Muscle of leg (tissue), 3 donors: ENCODE measurements at regions not wholly inside any gene's neighbourhood (a gene's known extent, or its start where the extent isn't known, plus 50 kb on each side); places are given as distances from the start of the nearest gene placed in this dataset.
A peak's percentile ranks its signal among the peaks of the same experiment; 100 is the strongest.

ENCODE experiments used
- DNase-seq: peaks from one replicate; pipeline ENCODE4 v3.0.0; 2013
- H3K27ac ChIP-seq: one replicate; pipeline ENCODE4 v1.5.1; 2013; ENCODE audit warnings: mild to moderate bottlenecking, low read length, control low read depth
- H3K27me3 ChIP-seq: one replicate; pipeline ENCODE4 v1.6.1; 2013; ENCODE audit warnings: low read length; ENCODE audit not compliant: control insufficient read depth, insufficient read depth
- H3K36me3 ChIP-seq: one replicate; pipeline ENCODE4 v1.6.1; 2013; ENCODE audit warnings: low read length; ENCODE audit not compliant: control insufficient read depth, insufficient read depth
- H3K4me1 ChIP-seq: one replicate; pipeline ENCODE4 v1.6.1; 2013; ENCODE audit warnings: low read length; ENCODE audit not compliant: control insufficient read depth, insufficient read depth
- H3K4me3 ChIP-seq: one replicate; pipeline ENCODE4 v1.5.1; 2013; ENCODE audit warnings: low read length, control low read depth
- H3K9me3 ChIP-seq: replicated peaks from 2 replicates; pipeline ENCODE4 v1.6.1; 2013; ENCODE audit warnings: low read depth, low read length; ENCODE audit not compliant: control insufficient read depth
- WGBS: methylation state at CpG from one replicate; pipeline ENCODE4 v1.1.5; 2013; ENCODE audit warnings: missing lambda C conversion rate; ENCODE audit not compliant: insufficient coverage; 5-methylcytosine and 5-hydroxymethylcytosine counted together

DNA sequence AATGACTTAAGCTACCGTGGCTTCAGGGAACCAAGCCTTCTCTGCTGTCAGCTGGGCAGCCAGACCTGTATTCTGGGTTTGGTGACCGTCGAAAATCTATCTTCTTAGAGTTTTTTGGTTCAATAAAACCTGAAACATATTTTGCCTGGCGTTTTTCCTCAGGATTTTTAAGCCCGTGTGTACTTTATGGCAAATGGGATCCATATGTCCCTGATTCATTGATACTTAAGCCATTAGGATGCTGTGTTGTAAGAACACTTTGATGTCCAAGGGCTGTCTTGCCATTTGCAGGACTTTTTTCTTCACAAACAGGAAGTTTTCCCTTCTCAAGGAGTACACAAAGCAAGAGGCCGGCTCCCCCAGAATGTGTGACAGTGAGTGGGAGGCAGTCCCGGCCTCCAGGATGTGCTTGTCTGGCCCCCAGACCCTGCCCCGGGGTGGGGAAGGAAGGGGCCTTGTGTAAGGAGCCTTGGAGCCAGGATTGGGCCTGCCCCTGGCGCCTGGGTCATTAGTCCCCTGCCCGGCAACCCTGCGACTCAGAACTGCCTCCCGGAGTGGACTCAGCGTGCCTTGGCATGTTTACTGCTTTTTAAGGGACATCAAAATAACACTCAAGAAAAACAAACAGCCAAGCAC lies 83.4 kb upstream of the SMIM23 start:
- 55% methylated on average over 10 of the region's 13 CpGs for WGBS

GRCh38 chr5:171703146-171703545 lies 82.5 kb upstream of the SMIM23 start:
- WGBS: 90% methylated on average over 6 of the region's 11 CpGs
- no peak for DNase-seq

More for the DNA sequence above, 83.4 kb upstream of the SMIM23 start:
- peak overlapping the region; percentile 68 for H3K27ac ChIP-seq
- DNase-seq: peak; percentile 68
- H3K9me3 ChIP-seq: no peaks in the 10 kb centered on the region
- peaks cover 2% of the 10 kb centered on the region for H3K27me3 ChIP-seq
- H3K4me3 ChIP-seq: no peak overlapping the region
- H3K36me3 ChIP-seq: no peaks in the 10 kb centered on the region
- peaks cover 27% of the 10 kb centered on the region for H3K4me1 ChIP-seq

DNA sequence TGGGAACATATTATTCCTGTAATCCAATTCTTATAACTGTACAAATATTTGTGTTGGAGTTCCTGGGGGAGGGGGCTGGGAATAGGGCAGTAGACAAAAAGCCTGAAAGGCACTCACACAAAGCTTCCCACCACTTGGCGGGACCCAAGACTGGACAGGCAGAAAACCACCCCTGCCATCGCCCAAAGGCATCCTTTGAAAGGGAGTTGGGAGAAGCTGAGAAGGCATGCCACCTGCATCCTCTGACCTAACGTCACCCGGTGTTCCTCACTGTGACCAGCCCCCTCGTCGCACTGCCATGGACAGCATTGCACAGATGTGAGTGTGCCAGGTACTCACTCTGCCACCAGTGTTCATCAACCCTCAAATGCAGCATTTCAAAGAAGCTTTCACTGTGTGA lies 80.6 kb upstream of the SMIM23 start:
- WGBS: 90% methylated on average over 4 of the region's 6 CpGs
- no peak for DNase-seq
- Histone ChIP-seq H3K36me3 (no peaks in the 10 kb centered on the region), H3K27me3 (peaks cover 2% of the 10 kb centered on the region), H3K27ac (no peak overlapping the region), H3K9me3 (no peaks in the 10 kb centered on the region), H3K4me3 (no peak overlapping the region), H3K4me1 (peaks cover 19% of the 10 kb centered on the region)

More at GRCh38 chr5:171703146-171703545, 82.5 kb upstream of the SMIM23 start:
- H3K4me1 ChIP-seq: peaks cover 27% of the 10 kb centered on the region
- no peak overlapping the region for H3K4me3 ChIP-seq
- H3K36me3 ChIP-seq: no peaks in the 10 kb centered on the region
- no peaks in the 10 kb centered on the region for H3K9me3 ChIP-seq
- H3K27me3 ChIP-seq: peaks cover 2% of the 10 kb centered on the region
- no peak overlapping the region for H3K27ac ChIP-seq

DNA sequence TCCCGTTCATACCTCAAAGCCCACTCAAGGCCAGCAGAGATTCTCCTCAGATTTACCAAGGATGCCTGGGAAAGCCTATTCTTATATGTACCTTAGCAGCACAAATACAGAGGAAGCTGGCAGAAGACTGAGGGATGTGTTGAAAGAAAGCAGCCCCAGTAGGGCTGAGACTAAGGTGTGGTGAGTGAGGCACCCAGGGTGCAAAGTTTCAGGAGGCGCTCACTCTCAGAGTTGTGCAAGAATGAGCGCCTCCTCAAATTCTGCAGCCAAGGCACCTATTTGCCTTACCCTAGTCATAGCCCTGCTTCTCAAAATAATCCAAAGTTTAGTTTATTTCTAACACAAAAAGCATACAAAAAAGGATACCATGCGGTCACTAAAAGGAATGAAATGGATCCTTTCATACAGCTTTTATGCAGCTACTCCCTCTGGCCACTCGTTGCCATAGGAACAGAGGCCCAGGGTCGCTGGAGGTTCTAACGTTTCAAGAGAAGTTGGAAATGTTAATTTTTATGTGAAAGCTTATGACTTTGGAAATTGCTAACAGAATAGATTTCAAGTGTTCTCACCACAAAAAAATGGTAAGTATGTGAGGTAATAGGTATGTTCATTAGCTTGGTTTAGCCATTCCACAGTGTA lies 79.7 kb upstream of the SMIM23 start:
- Histone ChIP-seq H3K9me3 (no peaks in the 10 kb centered on the region), H3K27me3 (peaks cover 2% of the 10 kb centered on the region), H3K4me3 (no peak overlapping the region), H3K36me3 (no peaks in the 10 kb centered on the region), H3K27ac (no peak overlapping the region), H3K4me1 (peaks cover 13% of the 10 kb centered on the region)
- DNase-seq: no peak
- 100% methylated on average over 1 of the region's 7 CpGs for WGBS

GRCh38 chr5:171706736-171707441 lies 78.7 kb upstream of the SMIM23 start:
- H3K4me3 ChIP-seq: no peak overlapping the region
- DNase-seq: no peak
- H3K27ac ChIP-seq: no peak overlapping the region
- 100% methylated on average over 1 of the region's 2 CpGs for WGBS
- no peaks in the 10 kb centered on the region for H3K36me3 ChIP-seq
- H3K9me3 ChIP-seq: no peaks in the 10 kb centered on the region
- peaks cover 2% of the 10 kb centered on the region for H3K27me3 ChIP-seq
- peaks cover 5% of the 10 kb centered on the region for H3K4me1 ChIP-seq

GRCh38 chr5:171707442-171707792 lies 78.2 kb upstream of the SMIM23 start:
- no peak for DNase-seq
- Histone ChIP-seq H3K4me3 (no peak overlapping the region), H3K27me3 (peaks cover 2% of the 10 kb centered on the region), H3K27ac (no peak overlapping the region), H3K36me3 (no peaks in the 10 kb centered on the region), H3K9me3 (no peaks in the 10 kb centered on the region), H3K4me1 (peaks cover 3% of the 10 kb centered on the region)
- 80% methylated on average over 1 of the region's 1 CpG for WGBS

GRCh38 chr5:171709930-171710329 lies 75.7 kb upstream of the SMIM23 start:
- Histone ChIP-seq H3K27me3 (no peaks in the 10 kb centered on the region), H3K36me3 (no peaks in the 10 kb centered on the region), H3K4me1 (no peaks in the 10 kb centered on the region), H3K9me3 (no peaks in the 10 kb centered on the region), H3K27ac (no peak overlapping the region), H3K4me3 (no peak overlapping the region)
- WGBS: 69% methylated on average over 2 of the region's 5 CpGs
- no peak for DNase-seq

DNA sequence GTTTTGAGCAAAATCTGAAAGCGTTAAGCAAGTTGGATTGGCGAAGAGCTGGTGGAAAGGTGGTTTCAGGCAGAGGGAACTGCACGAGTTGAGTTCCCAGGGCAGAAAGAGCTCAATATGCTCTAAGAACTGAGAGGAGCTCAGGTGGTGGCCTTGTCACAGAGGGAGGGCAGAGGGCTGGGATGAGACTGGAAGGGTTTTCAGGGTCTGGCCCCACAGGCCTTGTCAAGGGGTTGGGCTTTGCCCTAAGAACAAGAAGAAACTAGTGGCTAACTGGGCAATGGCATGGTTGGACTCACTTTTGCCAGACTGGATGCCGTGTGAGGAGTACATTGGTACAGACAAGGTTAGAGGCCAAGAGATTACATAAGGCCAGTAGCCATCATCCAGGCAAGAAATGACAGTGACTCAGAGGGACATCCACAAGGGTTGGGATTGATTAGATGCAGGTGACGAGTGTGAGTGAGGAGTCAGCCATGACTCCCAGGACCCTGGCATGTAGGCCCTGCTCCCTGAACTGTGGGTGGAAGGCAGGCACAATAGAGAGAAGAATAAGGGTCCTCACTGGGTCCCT lies 75.1 kb upstream of the SMIM23 start:
- Histone ChIP-seq H3K27ac (no peak overlapping the region), H3K36me3 (no peaks in the 10 kb centered on the region), H3K4me3 (no peak overlapping the region), H3K27me3 (no peaks in the 10 kb centered on the region), H3K9me3 (no peaks in the 10 kb centered on the region), H3K4me1 (no peaks in the 10 kb centered on the region)
- DNase-seq: no peak
- WGBS: 83% methylated on average over 5 of the region's 5 CpGs

- Histone ChIP-seq H3K27me3 (no peaks in the 10 kb centered on the region), H3K36me3 (no peaks in the 10 kb centered on the region), H3K9me3 (no peaks in the 10 kb centered on the region), H3K27ac (no peak overlapping the region), H3K4me3 (no peak overlapping the region), H3K4me1 (no peaks in the 10 kb centered on the region)
- 88% methylated on average over 4 of the region's 6 CpGs for WGBS
- DNase-seq: no peak
These were observed 74.0 kb upstream of the SMIM23 start for GRCh38 chr5:171711571-171711970.

DNA sequence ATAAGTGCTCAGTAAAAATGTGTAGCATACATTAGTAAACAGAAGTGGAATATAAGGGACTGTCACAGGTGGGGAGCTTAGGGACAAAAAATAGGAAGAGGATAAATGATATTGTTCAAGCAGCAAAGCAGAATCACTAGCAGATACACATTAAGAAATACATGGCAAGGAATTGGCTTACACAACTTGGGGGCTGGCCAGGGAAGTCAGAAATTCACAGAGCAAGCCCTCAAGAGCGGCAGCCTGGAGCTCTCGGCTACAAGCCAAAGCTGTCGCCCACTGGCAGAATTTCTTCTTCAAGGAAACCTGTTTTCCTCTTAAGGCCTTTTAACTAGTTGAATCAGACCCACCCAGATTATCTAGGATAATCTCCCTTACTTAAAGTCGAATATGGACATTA lies 73.0 kb upstream of the SMIM23 start:
- H3K9me3 ChIP-seq: no peaks in the 10 kb centered on the region
- DNase-seq: no peak
- no peaks in the 10 kb centered on the region for H3K4me1 ChIP-seq
- H3K27ac ChIP-seq: no peak overlapping the region
- H3K4me3 ChIP-seq: no peak overlapping the region
- 41% methylated on average over 3 of the region's 4 CpGs for WGBS
- no peaks in the 10 kb centered on the region for H3K27me3 ChIP-seq
- H3K36me3 ChIP-seq: no peaks in the 10 kb centered on the region
